ENCODE measurements at regions not wholly inside any gene's neighbourhood (a gene's known extent, or its start where the extent isn't known, plus 50 kb on each side); places are given as distances from the start of the nearest gene placed in this dataset.

DNA sequence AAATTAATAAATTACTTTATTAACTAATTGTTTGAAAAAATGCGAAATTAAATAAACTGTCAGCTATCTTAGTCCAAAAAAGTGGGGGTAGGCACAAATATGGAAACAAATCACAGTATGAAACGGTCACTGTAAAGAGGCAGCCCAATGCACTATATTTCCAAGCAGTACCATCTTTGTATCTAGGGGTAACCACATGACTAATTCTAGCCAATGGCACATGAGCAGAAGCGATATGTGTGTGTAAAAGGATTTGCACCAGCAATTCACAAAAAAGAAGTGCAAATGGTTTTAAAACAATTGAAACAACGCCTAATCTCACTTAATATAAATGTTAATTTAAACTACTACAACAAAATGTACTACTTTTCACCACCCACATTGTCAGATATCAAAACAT is 129.5 kb upstream of the PRNP start:
- Mint-ChIP-seq H3K27me3 (peaks cover 40% of the 10 kb centered on the region), H3K4me3 (no peak overlapping the region), H3K4me1 (no peaks in the 10 kb centered on the region), H3K36me3 (ENCODE audit: low read depth) (no peaks in the 10 kb centered on the region), H3K9me3 (no peaks in the 10 kb centered on the region), H3K27ac (no peak overlapping the region)
- no peak for DNase-seq
- ATAC-seq = no peak

GRCh38 chr20:4555188-4555890 is 130.9 kb upstream of the PRNP start:
- Mint-ChIP-seq H3K27me3 (peaks cover 36% of the 10 kb centered on the region), H3K36me3 (ENCODE audit: low read depth) (no peaks in the 10 kb centered on the region), H3K9me3 (no peaks in the 10 kb centered on the region), H3K27ac (no peak overlapping the region), H3K4me3 (no peak overlapping the region), H3K4me1 (no peaks in the 10 kb centered on the region)
- no peak for DNase-seq
- no peak for ATAC-seq

DNA sequence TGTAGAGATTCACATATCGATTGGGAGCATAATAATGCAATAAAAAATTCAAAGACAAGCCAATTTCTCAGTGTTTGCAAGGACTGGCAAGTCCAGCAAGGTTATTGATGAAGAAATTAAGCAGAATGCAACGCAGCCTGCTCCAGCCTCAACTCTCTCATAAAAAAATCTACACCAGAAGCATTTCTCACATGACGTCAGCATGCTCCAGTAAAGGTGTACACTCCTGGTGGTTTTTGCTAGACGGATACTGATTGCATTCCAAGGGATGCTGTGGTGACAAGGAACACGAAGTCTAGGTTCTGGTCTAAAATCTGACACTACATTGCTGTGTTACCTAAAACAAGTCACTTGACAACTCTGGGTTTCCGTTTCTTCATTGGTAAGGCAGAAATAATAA is 131.9 kb upstream of the PRNP start:
- Mint-ChIP-seq H3K4me3 (no peak overlapping the region), H3K9me3 (peaks cover 2% of the 10 kb centered on the region), H3K36me3 (ENCODE audit: low read depth) (no peaks in the 10 kb centered on the region), H3K4me1 (no peaks in the 10 kb centered on the region), H3K27ac (no peak overlapping the region), H3K27me3 (peaks cover 31% of the 10 kb centered on the region)
- ATAC-seq (no peak), DNase-seq (no peak)

DNA sequence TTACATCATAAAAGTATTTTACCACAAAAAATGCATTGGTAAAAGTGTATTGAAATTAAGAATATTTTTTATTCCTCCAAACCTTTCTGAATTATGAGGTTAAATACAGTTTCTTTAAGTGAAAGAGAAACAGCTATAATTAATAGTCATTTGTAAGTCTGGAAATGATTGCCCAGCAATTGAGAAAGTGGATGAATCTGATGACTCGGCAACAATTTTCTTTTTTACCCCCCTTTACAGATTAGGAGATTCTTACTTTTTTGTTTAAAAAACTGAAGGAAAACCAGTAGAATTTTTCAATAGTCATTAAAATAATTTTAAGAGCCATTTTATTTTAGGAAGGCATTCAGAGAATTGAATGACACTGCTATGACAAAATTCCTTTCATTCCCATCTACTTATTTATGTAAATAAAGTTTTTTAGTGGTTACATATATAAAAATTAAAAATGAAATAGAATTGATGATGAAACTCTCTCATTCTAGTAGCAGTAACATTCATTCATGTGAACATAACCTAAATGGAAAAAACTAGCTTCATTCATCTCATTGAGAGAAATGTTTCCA is 134.1 kb upstream of the PRNP start:
- H3K27me3 Mint-ChIP-seq = peaks cover 24% of the 10 kb centered on the region
- DNase-seq = no peak
- no peaks in the 10 kb centered on the region for H3K4me1 Mint-ChIP-seq
- H3K4me3 Mint-ChIP-seq = no peak overlapping the region
- peaks cover 6% of the 10 kb centered on the region for H3K9me3 Mint-ChIP-seq
- no peak overlapping the region for H3K27ac Mint-ChIP-seq
- H3K36me3 Mint-ChIP-seq (ENCODE audit: low read depth) = no peaks in the 10 kb centered on the region
- no peak for ATAC-seq

GRCh38 chr20:4550740-4551139 is 135.5 kb upstream of the PRNP start:
- Mint-ChIP-seq H3K9me3 (peaks cover 6% of the 10 kb centered on the region), H3K27me3 (peaks cover 26% of the 10 kb centered on the region), H3K27ac (no peak overlapping the region), H3K4me3 (no peak overlapping the region), H3K4me1 (no peaks in the 10 kb centered on the region), H3K36me3 (ENCODE audit: low read depth) (no peaks in the 10 kb centered on the region)
- no peak for DNase-seq
- ATAC-seq = no peak

GRCh38 chr20:4549711-4550259 is 136.5 kb upstream of the PRNP start:
- peaks cover 32% of the 10 kb centered on the region for H3K27me3 Mint-ChIP-seq
- H3K27ac Mint-ChIP-seq = no peak overlapping the region
- ATAC-seq (no peak), DNase-seq (no peak)
- peaks cover 6% of the 10 kb centered on the region for H3K9me3 Mint-ChIP-seq
- H3K4me1 Mint-ChIP-seq = no peaks in the 10 kb centered on the region
- H3K36me3 Mint-ChIP-seq (ENCODE audit: low read depth) = no peaks in the 10 kb centered on the region
- no peak overlapping the region for H3K4me3 Mint-ChIP-seq

- DNase-seq (no peak), ATAC-seq (no peak)
- Mint-ChIP-seq H3K9me3 (peaks cover 6% of the 10 kb centered on the region), H3K4me3 (no peak overlapping the region), H3K36me3 (ENCODE audit: low read depth) (no peaks in the 10 kb centered on the region), H3K27me3 (peaks cover 29% of the 10 kb centered on the region), H3K4me1 (no peaks in the 10 kb centered on the region), H3K27ac (no peak overlapping the region)
Observed at GRCh38 chr20:4548552-4548951, 137.7 kb upstream of the PRNP start.

GRCh38 chr20:4546786-4547185 is 139.5 kb upstream of the PRNP start:
- Mint-ChIP-seq H3K4me3 (no peak overlapping the region), H3K27ac (no peak overlapping the region), H3K36me3 (ENCODE audit: low read depth) (no peaks in the 10 kb centered on the region), H3K9me3 (peaks cover 6% of the 10 kb centered on the region), H3K27me3 (peaks cover 26% of the 10 kb centered on the region), H3K4me1 (no peaks in the 10 kb centered on the region)
- ATAC-seq (no peak), DNase-seq (no peak)

DNA sequence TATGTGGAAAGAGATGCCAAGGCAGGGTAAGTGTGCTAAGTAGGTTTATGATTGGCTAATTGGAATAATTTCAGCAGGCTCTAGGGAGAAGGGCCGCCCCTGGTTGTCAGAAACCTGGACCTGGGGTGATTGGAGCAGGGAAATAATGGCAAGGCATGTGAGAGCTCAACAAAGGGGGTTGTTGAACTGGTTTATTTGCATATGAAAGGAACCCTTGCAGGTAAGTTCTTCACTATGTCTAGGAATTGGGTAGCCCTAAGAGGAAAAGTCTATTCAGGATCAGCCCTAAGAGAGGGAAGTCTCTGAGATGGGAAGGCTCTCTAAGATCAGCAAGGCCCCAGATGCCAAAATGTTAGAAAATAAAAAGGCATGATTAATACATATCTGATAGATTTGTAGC is 139.9 kb upstream of the PRNP start:
- Mint-ChIP-seq H3K9me3 (peaks cover 6% of the 10 kb centered on the region), H3K27ac (no peak overlapping the region), H3K27me3 (peaks cover 24% of the 10 kb centered on the region), H3K4me1 (no peaks in the 10 kb centered on the region), H3K4me3 (no peak overlapping the region), H3K36me3 (ENCODE audit: low read depth) (no peaks in the 10 kb centered on the region)
- no peak for ATAC-seq
- no peak for DNase-seq

- H3K4me3 Mint-ChIP-seq = no peak overlapping the region
- no peaks in the 10 kb centered on the region for H3K4me1 Mint-ChIP-seq
- ATAC-seq (no peak), DNase-seq (no peak)
- peaks cover 23% of the 10 kb centered on the region for H3K27me3 Mint-ChIP-seq
- H3K27ac Mint-ChIP-seq = no peak overlapping the region
- H3K36me3 Mint-ChIP-seq (ENCODE audit: low read depth) = no peaks in the 10 kb centered on the region
- peaks cover 6% of the 10 kb centered on the region for H3K9me3 Mint-ChIP-seq
Observed at GRCh38 chr20:4545526-4545925, 140.7 kb upstream of the PRNP start.

- peaks cover 6% of the 10 kb centered on the region for H3K9me3 Mint-ChIP-seq
- H3K27ac Mint-ChIP-seq = no peak overlapping the region
- H3K27me3 Mint-ChIP-seq = peaks cover 23% of the 10 kb centered on the region
- no peaks in the 10 kb centered on the region for H3K36me3 Mint-ChIP-seq (ENCODE audit: low read depth)
- DNase-seq = no peak
- no peaks in the 10 kb centered on the region for H3K4me1 Mint-ChIP-seq
- no peak for ATAC-seq
- H3K4me3 Mint-ChIP-seq = no peak overlapping the region
Observed at GRCh38 chr20:4544765-4545164, 141.5 kb upstream of the PRNP start.

DNA sequence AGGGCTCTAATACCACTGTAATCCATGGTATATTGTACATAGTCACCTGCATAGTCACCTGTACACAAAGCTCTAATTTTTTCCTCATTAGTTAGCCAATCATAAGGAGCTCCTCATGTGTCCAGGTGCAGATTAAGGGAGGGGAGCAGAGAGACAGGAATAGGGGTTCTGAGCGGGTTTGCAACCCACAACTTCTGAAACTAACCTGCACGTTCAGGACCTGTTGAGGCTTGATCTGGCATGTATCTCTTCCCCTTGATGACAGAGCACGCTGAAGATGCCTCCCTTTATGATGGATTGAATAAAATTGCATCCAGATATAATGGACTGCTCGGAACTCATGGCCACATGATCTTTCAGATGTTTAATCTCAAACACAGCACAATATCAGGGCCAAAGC is 144.0 kb upstream of the PRNP start:
- H3K36me3 Mint-ChIP-seq (ENCODE audit: low read depth) = no peaks in the 10 kb centered on the region
- no peak overlapping the region for H3K4me3 Mint-ChIP-seq
- peaks cover 14% of the 10 kb centered on the region for H3K27me3 Mint-ChIP-seq
- H3K4me1 Mint-ChIP-seq = no peaks in the 10 kb centered on the region
- DNase-seq = no peak
- no peak overlapping the region for H3K27ac Mint-ChIP-seq
- H3K9me3 Mint-ChIP-seq = no peaks in the 10 kb centered on the region
- ATAC-seq = no peak

DNA sequence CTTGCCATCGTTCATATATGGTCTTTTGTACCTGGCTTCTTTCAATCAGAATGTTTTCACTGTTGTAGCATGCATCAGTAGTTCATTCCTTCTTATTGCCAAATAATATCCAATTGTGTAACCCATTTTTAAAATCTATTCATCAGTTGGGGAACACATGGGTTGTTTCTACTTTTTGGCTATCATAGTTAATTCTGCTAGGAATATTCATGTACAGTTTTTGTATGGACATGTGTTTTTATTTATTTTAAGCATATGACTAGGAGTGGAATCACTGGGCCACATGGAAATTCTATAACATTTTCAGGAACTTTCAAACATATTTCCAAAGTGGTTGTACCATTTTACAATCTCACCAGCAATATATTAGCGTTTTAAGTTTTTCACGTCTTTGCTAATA is 151.9 kb upstream of the PRNP start:
- H3K4me1 Mint-ChIP-seq = no peaks in the 10 kb centered on the region
- H3K9me3 Mint-ChIP-seq = peaks cover 11% of the 10 kb centered on the region
- H3K27me3 Mint-ChIP-seq = peaks cover 21% of the 10 kb centered on the region
- no peak overlapping the region for H3K27ac Mint-ChIP-seq
- no peaks in the 10 kb centered on the region for H3K36me3 Mint-ChIP-seq (ENCODE audit: low read depth)
- no peak for ATAC-seq
- DNase-seq = no peak
- no peak overlapping the region for H3K4me3 Mint-ChIP-seq

DNA sequence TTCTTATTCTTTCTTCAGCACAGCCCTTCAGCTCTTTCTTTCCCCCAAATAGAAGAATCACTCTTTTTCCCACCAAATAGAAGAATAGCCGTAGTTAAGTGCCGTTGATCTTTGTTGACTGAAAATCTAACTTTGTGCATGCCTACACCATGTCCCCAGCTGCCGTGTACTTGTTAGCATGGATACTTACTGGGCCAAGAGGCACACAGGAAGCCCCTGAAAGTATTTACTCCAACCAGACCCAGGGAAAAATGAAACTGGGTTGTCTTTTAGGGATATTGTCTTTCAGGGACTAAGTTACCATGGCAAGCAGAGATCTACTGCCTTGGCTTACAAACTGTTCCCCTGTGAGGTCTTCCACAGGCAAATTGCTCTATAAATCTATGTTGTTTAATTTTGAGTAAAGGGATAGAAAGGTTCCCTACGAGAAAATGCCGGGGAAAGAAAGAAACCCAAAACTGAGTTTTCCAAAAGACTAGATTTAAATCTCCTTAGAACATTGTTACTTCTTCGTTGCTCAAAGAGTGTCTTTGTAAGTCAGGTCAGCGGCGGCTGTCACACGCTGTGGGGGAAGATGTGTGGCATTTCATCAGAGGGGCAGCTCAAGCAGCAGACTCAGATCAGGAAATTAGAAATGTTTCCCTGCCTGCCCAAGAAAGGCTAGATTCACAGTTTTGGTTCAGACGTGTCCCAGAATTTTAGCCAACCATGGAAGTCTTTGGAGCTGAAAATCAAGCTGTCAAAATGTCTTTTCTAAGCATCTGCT is 152.7 kb upstream of the PRNP start:
- no peak overlapping the region for H3K27ac Mint-ChIP-seq
- H3K36me3 Mint-ChIP-seq (ENCODE audit: low read depth) = no peaks in the 10 kb centered on the region
- ATAC-seq (no peak), DNase-seq (no peak)
- H3K4me1 Mint-ChIP-seq = no peaks in the 10 kb centered on the region
- peaks cover 23% of the 10 kb centered on the region for H3K27me3 Mint-ChIP-seq
- H3K9me3 Mint-ChIP-seq = peaks cover 13% of the 10 kb centered on the region
- H3K4me3 Mint-ChIP-seq = no peak overlapping the region

DNA sequence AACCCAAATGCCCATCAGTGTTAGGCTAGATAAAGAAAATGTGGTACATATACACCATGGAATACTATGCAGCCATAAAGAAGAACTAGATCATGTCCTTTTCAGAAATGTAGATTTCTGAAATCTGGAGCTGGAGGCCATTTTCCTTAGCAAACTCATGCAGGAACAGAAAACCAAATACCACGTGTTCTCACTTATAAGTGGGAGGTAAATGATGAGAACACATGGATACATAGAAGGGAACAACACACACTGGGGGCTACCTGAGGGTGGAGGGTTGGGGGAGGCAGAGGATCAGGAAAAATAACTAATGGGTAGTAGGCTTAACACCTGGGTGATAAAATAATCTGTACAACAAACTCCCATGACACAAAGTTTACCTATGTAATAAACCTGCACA is 153.5 kb upstream of the PRNP start:
- DNase-seq = no peak
- Mint-ChIP-seq H3K27ac (no peak overlapping the region), H3K4me1 (no peaks in the 10 kb centered on the region), H3K9me3 (peaks cover 21% of the 10 kb centered on the region), H3K27me3 (peaks cover 30% of the 10 kb centered on the region), H3K4me3 (no peak overlapping the region), H3K36me3 (ENCODE audit: low read depth) (peaks cover 2% of the 10 kb centered on the region)
- ATAC-seq = no peak

Measured in activated naive CD8-positive, alpha-beta T cell treated with anti-CD3 and anti-CD28 coated beads, Interleukin-2, amount 50 U/mL, for 24 hours (primary cell).